Sciatic nerve (tissue), 2 donors: ENCODE measurements at regions not wholly inside any gene's neighbourhood (a gene's known extent, or its start where the extent isn't known, plus 50 kb on each side); places are given as distances from the start of the nearest gene placed in this dataset.
"Not testable (repeated sequence)": the region's sequence is repeated elsewhere in the genome, so short reads cannot be mapped to it uniquely, and the experiment has no call there.

Source experiments
- ATAC-seq: fragments of 200-7000 bp; cut with Tn5 transposase; one replicate; pipeline ENCODE4 v1.9.1; 2020; ENCODE audit warnings: mild to moderate bottlenecking, moderate library complexity
- DNase-seq: peaks from one replicate; pipeline ENCODE4 v3.0.0-alpha.2; 2020; ENCODE audit warnings: low spot score
- intact Hi-C: fragments of 100-400 bp; cut with DNase I; formaldehyde crosslinking; loops from one replicate; pipeline ENCODE4 v1.14.2; 2022
- donor health status: DM: no; HTN: no; CAD: no.
- donor health status: DM: no; HTN: no; CAD: no.

DNA sequence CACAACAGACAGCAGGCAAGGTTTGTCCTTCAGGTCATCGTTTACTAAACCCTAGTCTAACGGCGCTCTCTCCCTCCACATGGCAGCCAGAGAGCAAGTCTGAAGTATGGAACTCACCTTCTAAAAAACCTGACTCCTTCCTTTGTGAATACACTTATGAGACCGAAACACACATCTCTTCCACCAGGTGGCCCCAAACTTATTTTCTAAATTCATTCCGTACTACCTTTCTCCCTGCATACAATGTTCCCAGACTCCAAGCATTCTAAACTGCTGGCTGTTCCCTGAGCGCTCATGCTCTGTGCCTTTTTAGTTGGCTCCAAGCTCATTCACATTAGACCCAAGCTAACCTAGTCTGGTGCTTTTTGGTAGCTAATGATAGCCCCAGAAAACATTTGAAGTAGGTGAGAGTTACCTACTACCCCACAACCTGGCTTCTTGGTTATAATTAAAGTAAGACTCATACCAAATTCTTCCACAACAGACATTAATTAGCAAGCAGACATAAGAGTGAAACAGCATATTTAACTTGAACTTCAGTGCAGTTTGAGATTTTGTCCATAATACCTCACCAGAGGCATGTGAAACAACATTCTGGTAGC lies 67.6 kb upstream of the DCLK2 start:
- ATAC-seq, result peak; percentile 73
- intact Hi-C loops, result no loop called here
- no peak for DNase-seq

DNA sequence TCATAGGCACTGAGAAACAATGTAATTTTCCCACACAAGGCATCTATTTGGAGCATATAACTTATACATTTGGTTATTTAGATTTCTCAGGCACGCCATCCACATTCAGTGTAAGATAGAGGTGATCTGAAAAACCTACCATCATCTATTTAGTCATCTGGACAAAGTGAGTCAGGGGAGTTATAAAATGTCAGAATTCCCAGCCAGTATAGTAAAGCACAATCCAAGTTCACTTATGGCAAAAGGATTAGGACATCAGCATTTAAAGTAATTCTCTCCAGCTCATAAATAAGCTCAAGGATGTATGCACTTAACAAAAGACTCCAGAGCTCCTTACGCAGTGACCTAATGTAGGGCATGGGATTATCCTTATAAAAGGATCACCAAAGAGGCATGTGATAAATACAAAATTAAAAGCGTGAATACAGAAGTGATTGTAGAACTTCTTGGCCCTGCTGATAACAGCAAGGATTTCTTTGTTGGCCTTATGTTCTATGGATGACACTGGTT lies 65.3 kb upstream of the DCLK2 start:
- ATAC-seq (no peak), DNase-seq (no peak)
- intact Hi-C loops, result no loop called here

- intact Hi-C loops, DNase-seq, ATAC-seq: not testable (repeated sequence)
Observed at GRCh38 chr4:150015910-150016309, 62.3 kb upstream of the DCLK2 start.

DNA sequence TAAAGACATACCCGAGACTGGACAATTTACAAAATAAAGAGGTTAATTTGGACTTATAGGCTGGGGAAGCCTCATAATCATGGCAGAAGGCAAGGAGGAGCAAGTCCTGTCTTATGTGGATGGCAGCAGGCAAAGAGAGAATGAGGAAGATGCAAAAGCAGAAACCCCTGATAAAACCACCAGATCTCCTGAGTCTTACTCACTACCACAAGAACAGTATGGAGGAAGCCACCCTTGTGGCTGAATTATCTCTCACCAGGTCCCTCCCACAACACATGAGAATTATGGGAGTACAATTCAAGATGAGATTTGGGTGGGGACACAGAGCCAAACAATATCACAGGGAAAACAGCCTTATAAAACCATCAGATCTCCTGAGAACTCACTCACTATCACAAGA lies 61.6 kb upstream of the DCLK2 start:
- ATAC-seq, intact Hi-C loops, DNase-seq: not testable (repeated sequence)

DNA sequence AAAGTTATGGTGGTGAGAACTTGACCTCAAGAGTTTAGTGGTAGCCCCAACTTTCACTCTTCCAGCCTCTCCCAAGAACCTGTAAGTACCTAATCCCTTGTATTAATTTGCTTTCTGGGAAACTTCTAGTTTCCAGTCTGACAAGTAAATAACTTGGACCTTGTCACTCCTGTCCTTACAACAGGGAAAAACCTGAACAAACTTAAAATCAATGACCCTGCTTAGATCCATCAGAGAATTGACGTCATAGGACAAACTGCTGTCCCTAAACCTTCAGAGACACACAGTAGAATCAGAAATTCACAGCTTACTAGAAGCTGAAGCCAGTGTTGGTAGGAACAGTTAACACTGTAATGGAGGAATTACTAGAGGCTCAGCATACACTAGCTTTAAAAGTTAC lies 60.0 kb upstream of the DCLK2 start:
- DNase-seq (no peak), ATAC-seq (no peak)
- intact Hi-C loops, result no loop called here

- intact Hi-C loops, result no loop called here
- ATAC-seq (no peak), DNase-seq (no peak)
Observed at GRCh38 chr4:150021483-150021882, 56.8 kb upstream of the DCLK2 start.

- ATAC-seq (no peak), DNase-seq (no peak)
- intact Hi-C loops, result no loop called here
Observed at GRCh38 chr4:150023489-150023888, 54.8 kb upstream of the DCLK2 start.

GRCh38 chr4:150026987-150027386 lies 51.3 kb upstream of the DCLK2 start:
- DNase-seq, ATAC-seq, intact Hi-C loops: not testable (repeated sequence)
